Fibroblast of mammary gland (primary cell): ENCODE measurements at regions not wholly inside any gene's neighbourhood (a gene's known extent, or its start where the extent isn't known, plus 50 kb on each side); places are given as distances from the start of the nearest gene placed in this dataset.
A peak's percentile ranks its signal among the peaks of the same experiment; 100 is the strongest.

Experiments used
- DNase-seq: peaks from one replicate; pipeline ENCODE4 v3.0.0-alpha.2; 2010; ENCODE audit warnings: low read depth
- H3K4me3 ChIP-seq: 2 replicates; pipeline ENCODE4 v1.5.1; 2011; ENCODE audit warnings: low read depth, mild to moderate bottlenecking, low read length, moderate library complexity; ENCODE audit not compliant: control insufficient read depth
- TF ChIP-seq, protein P1 (sequence below): conservative IDR thresholded peaks from 2 replicates; pipeline ENCODE4 v1.5.1; 2011; ENCODE audit warnings: low read depth, low read length, inconsistent platforms; ENCODE audit not compliant: control insufficient read depth, insufficient read depth

GRCh38 chr13:36599641-36600040, 74.2 kb upstream of the SERTM1 start:
- TF ChIP-seq, protein P1, sequence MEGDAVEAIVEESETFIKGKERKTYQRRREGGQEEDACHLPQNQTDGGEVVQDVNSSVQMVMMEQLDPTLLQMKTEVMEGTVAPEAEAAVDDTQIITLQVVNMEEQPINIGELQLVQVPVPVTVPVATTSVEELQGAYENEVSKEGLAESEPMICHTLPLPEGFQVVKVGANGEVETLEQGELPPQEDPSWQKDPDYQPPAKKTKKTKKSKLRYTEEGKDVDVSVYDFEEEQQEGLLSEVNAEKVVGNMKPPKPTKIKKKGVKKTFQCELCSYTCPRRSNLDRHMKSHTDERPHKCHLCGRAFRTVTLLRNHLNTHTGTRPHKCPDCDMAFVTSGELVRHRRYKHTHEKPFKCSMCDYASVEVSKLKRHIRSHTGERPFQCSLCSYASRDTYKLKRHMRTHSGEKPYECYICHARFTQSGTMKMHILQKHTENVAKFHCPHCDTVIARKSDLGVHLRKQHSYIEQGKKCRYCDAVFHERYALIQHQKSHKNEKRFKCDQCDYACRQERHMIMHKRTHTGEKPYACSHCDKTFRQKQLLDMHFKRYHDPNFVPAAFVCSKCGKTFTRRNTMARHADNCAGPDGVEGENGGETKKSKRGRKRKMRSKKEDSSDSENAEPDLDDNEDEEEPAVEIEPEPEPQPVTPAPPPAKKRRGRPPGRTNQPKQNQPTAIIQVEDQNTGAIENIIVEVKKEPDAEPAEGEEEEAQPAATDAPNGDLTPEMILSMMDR = no peak
- no peak for DNase-seq
- H3K4me3 ChIP-seq = no peak overlapping the region

DNA sequence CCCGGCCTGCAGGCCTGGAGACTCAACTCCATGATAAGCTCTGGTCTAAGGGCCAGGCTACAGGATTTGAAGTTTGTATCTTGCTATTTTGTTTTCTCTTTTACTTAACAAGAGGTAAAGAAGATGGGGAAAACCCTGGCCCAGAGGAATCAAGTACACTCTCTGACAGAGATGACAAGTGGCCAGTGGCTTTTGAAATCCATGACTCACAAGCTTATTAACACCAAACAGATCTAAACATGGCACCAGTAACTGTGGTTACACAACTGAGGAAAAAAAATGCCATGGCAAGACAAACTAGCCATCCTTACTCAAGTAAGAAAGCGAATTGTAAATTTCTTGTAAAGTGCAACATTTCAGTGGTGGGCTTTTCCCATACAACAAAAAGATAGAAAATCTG, 72.6 kb upstream of the SERTM1 start:
- no peak overlapping the region for H3K4me3 ChIP-seq
- TF ChIP-seq, protein P1 = no peak
- DNase-seq = peak; percentile 8

- TF ChIP-seq, protein P1 = no peak
- DNase-seq = no peak
- no peak overlapping the region for H3K4me3 ChIP-seq
Measured at GRCh38 chr13:36606060-36606459, 67.8 kb upstream of the SERTM1 start.

GRCh38 chr13:36608474-36608873, 65.3 kb upstream of the SERTM1 start:
- no peak overlapping the region for H3K4me3 ChIP-seq
- no peak for DNase-seq
- TF ChIP-seq, protein P1 = no peak

DNA sequence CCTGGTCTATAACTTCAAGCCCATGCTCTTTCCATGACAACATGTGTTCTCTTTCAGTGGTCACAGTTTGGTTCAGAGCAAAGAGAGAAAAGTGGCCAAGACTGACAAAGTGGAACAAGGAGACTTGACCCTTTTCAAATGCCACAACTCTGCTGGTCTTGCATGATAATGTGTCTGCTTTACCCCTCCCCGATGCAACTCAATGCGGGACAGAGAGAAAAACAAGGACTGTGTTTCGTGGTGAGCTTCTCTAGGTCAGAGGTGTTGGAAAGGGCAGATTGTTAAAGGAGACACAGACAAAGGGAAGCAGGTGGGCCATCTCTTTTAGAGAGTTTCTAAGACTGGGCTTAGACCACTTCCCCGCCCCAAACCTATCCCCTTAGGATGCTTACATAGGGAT, 61.6 kb upstream of the SERTM1 start:
- H3K4me3 ChIP-seq = no peak overlapping the region
- no peak for DNase-seq
- TF ChIP-seq, protein P1 = no peak

DNA sequence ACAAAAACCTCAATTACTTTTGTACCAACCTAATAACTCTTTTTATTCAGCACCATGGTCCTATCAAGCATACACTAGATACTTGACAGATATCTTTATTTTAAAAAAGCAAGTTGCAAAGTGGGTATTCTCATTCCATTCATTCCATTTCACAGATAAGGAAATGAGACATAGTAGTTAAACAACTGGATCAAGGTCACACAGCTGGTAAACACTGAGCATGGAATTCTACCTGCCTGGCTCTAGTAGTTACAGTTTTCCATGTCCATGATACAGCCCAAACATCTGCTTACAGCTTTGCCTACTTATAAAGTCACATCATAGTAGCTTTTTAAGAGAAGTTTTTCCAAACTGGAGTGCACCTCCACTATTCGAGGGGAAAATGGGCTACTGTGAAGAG, 57.1 kb upstream of the SERTM1 start:
- no peak overlapping the region for H3K4me3 ChIP-seq
- DNase-seq = no peak
- TF ChIP-seq, protein P1 = no peak

GRCh38 chr13:36619535-36619934, 54.3 kb upstream of the SERTM1 start:
- TF ChIP-seq, protein P1 = no peak
- no peak for DNase-seq
- H3K4me3 ChIP-seq = no peak overlapping the region
